HG02798 (cell line): ENCODE measurements at regions not wholly inside any gene's neighbourhood (a gene's known extent, or its start where the extent isn't known, plus 50 kb on each side); places are given as distances from the start of the nearest gene placed in this dataset.

Source experiments
- ATAC-seq: cut with Tn5 transposase; IDR thresholded peaks from one replicate; pipeline ENCODE4 v1.9.1; 2021; ENCODE audit warnings: mild to moderate bottlenecking; ENCODE audit not compliant: unreplicated experiment, poor library complexity

GRCh38 chr3:160159806-160160205 lies 65.4 kb upstream of the C3orf80 start:
- no peak for ATAC-seq

DNA sequence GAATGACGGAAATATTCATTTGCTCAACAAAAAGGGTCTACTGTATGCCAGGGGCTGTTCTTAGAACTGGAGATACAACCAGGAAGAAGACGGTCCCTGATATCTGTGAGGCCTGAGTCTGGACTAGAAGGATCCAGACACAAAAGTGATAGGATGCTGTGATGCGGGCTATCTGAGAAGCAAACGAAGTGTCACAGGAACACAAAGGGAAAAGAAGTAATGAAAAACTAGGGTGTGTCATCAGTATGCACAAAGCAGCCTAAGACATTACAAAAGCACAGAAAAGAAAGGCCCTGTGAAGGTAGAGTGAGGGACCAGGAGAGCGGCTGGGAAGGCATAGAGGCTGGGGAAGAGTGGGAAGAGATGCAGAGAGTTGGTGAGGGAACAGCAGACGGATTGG lies 63.3 kb upstream of the C3orf80 start:
- no peak for ATAC-seq

DNA sequence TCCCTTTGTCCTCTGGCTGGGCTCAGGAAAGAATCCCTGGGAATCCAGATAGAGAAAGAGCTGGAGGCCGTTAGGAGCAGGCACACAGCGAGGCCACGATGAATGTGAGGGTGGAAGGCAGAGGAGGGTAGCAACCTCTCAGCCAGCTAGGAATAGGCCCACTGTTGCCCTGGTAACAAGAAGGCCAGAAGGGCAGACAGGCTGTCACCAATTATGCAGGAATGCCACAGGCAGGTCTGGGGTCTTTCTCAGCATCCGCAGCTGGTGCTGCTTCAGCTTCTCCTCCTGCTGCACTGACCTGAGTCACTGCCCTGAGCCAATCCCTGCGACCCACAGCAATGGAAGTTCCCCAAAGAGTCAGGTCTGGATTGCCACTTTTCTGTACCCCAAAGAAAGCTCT lies 62.8 kb upstream of the C3orf80 start:
- ATAC-seq, result no peak

DNA sequence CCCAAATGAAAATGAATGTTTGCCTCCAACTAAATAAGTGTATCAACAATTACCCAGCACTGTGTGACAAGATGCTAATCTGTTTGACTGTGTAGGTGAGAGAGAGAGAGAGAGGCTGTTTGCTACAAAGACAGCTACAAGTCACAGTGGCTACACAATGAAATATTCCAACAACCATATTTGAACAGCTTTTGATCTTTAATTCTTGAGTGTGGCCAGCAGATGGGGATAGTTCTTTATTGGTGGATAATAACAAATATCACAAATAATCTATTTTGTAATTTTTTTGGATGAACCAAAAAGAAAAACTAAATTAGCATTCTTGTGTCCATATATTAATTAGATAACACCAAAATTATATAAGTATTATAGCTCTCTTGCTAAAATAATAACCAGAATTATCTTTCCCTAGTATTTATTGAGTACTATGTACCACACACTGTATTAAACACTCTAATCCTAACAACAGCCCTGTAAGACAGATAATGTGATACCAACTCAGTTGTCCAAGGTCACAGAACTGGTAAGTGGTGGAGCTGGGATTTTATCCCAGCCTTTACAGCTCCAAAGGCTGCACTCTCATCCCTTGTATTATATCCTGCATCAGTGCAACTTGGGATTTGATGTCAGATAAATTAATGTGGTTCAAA lies 61.9 kb upstream of the C3orf80 start:
- no peak for ATAC-seq

DNA sequence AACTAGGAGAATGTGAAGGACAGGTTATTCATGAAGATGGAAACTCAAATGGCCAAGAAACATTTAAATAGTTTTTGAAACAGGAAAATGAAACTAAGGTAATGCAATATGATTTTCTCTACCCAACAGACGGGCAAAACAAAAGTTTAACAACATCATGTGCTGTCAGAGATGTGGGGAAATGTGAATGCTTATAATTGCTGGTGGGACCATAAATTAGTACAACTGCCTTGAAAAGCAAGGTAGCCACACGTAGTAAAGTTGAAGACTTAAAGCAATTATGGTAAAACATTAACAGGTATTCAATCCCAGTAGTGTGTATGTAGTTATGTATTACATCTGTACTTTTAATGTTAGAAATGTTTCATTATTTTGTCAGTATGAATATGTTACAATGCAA lies 57.0 kb upstream of the C3orf80 start:
- ATAC-seq, result no peak

DNA sequence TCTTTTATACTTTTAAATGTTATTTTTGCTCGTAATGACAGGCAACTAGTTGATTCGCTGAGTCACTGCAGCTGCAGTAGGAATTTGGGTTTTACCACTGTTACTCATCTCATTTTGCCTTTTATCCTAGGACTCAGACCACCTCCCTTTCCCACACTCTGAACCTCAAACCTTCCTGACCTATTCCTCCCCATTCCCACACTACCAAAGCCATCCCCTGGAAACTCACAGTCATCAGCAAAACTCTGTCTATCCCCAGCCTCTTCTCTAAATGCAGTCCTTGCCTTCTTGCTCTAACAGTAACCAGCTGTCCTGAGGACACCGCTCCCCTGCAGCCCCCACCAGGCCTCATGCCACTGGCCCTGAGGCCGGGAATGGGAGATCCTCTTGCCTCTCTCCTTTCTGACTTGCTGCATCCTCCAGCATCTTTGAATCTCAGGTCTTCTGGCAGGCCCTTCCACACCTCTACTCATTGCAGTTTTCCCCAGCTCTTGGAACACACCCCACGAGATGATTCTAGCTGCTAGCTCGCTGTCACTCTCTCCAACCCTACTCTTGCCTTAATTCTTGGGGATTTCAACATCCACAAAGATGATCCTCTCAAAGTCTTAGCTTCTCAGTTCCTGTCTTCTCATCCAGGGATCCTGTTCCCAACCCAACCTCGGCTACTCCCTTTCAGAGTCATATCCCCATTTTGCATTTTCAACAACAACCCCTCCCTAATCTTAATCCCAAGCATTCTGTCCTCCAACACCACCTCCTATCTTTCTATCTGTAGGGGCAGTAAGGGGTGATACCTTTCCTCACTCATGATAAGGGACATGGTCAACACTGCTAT lies 55.9 kb upstream of the C3orf80 start:
- no peak for ATAC-seq

DNA sequence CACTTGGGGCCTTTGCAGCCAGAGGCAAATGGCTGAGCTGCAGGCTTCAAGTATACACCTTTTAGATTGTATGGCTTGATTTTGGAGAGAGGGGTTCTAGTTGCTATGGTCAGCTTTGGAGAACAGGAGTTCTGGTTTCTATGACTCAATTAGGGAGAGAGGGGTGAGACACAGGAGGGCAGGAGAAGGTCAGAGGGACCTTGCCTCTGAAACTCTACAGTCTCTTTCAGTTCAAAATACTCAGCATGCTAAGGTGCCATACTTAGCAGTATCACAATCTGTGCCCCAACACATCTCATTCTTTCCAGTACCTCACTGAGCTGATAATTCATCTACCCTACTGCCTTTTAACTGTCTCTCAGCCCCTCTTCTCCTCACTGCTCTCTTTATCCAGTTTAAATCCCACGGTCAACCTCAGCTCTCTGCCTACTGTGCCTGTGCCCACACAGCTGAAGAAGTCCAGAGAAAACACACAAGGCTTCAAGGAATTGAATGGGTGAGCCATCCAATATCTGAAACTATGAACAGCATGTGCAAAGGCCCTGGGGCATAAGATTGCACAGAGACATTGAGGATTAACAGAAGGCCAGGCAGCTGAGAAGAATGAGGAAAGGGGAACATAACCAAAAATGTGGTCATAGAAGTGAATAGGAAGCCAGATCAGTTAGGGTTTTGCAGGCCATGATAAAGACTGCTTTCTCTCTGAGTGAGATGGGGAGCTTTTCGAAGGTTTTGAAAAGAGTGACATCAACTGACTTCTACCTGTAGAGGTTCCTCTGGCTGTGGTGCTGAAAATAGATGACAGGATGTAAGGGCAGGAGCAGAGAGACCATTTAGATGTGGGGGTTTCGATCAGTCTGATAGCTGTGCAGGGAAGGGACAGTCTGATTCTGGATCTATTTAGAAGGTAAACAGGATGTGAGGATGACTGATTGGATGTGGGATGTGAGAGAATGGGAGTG lies 54.5 kb upstream of the C3orf80 start:
- peak; percentile 67 for ATAC-seq

- ATAC-seq, result no peak
Observed at GRCh38 chr3:160171813-160172212, 53.4 kb upstream of the C3orf80 start.

DNA sequence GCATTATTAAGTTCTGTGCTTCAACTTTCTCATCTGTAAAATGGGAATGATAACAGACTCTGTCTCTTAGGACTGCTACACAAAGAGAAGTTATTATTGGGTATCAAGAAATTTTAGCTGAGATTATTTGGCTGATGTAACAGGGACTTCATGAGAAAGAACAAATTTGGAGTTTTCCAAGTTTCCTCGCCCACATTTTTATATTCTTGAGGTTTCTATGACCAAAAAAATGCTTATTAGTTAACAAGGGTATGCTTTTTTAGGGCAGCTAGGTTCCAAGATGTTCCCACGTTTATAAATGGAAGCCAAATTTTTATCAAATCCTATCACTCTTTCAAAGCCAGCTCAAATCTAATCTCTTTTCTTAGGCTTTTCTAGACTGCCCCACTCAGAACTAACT lies 50.6 kb upstream of the C3orf80 start:
- no peak for ATAC-seq
